B cell (primary cell): ENCODE measurements at regions not wholly inside any gene's neighbourhood (a gene's known extent, or its start where the extent isn't known, plus 50 kb on each side); places are given as distances from the start of the nearest gene placed in this dataset.

Source experiments
- ATAC-seq: fragments of 200-7000 bp; cut with Tn5 transposase; one replicate; pipeline ENCODE4 v1.10.0; 2021; ENCODE audit warnings: low read depth, mild to moderate bottlenecking, moderate number of reproducible peaks, moderate library complexity
- CTCF ChIA-PET: fragments of 350-600 bp; sonication (Branson Sonifier 250); formaldehyde crosslinking; loops from one replicate; lab custom pipeline; 2021; ENCODE audit warnings: antibody characterized with exemption, inconsistent platforms; lab: Charles Lee
- POLR2A ChIA-PET: fragments of 350-600 bp; sonication (Branson Sonifier 250); formaldehyde crosslinking; loops from one replicate; lab custom pipeline; 2021; ENCODE audit warnings: antibody characterized with exemption; lab: Charles Lee
- DNase-seq: peaks from one replicate; pipeline ENCODE4 v3.0.0; 2013
- H2AFZ ChIP-seq: 2 replicates; pipeline ENCODE4 v1.6.1; 2012; ENCODE audit warnings: mild to moderate bottlenecking, low read depth, low read length; ENCODE audit not compliant: insufficient read depth, poor library complexity, severe bottlenecking
- H3K27ac ChIP-seq, 2 donors: 1 replicate in 1 of 2; 2 replicates in 1 of 2; pipeline ENCODE4 v1.5.1; 2012 to 2013; ENCODE audit warnings: low read length in 2 of 2, mild to moderate bottlenecking in 2 of 2, moderate library complexity in 1 of 2
- H3K27me3 ChIP-seq, 4 experiments: fragments of 200-600 bp in 1 of 4; sonication (generic) in 1 of 4; replicated peaks in 1 of 4; 1 replicate in 2 of 4; 2 replicates in 2 of 4; pipeline versions ENCODE4 v1.6.1 to v1.7.0; 2013 to 2016; ENCODE audit warnings: low read length in 3 of 4, mild to moderate bottlenecking in 2 of 4, mixed read lengths in 1 of 4, moderate library complexity in 1 of 4; ENCODE audit not compliant: insufficient read depth in 4 of 4, control insufficient read depth in 3 of 4; ENCODE audit errors: control extremely low read depth in 1 of 4
- H3K36me3 ChIP-seq, 2 experiments: replicated peaks in 1 of 2; 1 replicate in 1 of 2; 2 replicates in 1 of 2; pipeline versions ENCODE4 v1.6.1 to v1.7.1; 2013; ENCODE audit warnings: low read length in 1 of 2; ENCODE audit not compliant: insufficient read depth in 2 of 2, control insufficient read depth in 1 of 2; ENCODE audit errors: control extremely low read depth in 1 of 2, extremely low read depth in 1 of 2
- H3K4me1 ChIP-seq, 2 donors: fragments of 200-600 bp in 1 of 2; sonication (generic) in 1 of 2; 1 replicate in 1 of 2; 2 replicates in 1 of 2; pipeline versions ENCODE4 v1.5.1 to v1.6.1; 2013 to 2017; ENCODE audit warnings: low read length in 2 of 2; ENCODE audit not compliant: control insufficient read depth in 2 of 2, insufficient read depth in 2 of 2
- H3K4me2 ChIP-seq: replicated peaks from 2 replicates; pipeline ENCODE3; 2012; ENCODE audit warnings: mild to moderate bottlenecking, low read depth, low read length; ENCODE audit not compliant: poor library complexity, severe bottlenecking
- H3K4me3 ChIP-seq, 5 experiments: fragments of 200-600 bp in 1 of 5; sonication (generic) in 1 of 5; 1 replicate in 3 of 5; 2 replicates in 2 of 5; pipeline versions ENCODE4 v1.5.1 to v1.7.0; 2011 to 2016; ENCODE audit warnings: low read length in 4 of 5, mild to moderate bottlenecking in 4 of 5, low read depth in 2 of 5, control low read depth in 1 of 5, moderate library complexity in 1 of 5; ENCODE audit not compliant: insufficient read depth in 1 of 5; ENCODE audit errors: control extremely low read depth in 1 of 5, extremely low read depth in 1 of 5
- H3K79me2 ChIP-seq: fragments of 200-600 bp; sonication (generic); one replicate; pipeline ENCODE4 v1.6.0; 2016; ENCODE audit warnings: low read length; ENCODE audit not compliant: control insufficient read depth, insufficient read depth
- H3K9ac ChIP-seq: fragments of 200-600 bp; sonication (generic); 2 replicates; pipeline ENCODE4 v1.6.1; 2017; ENCODE audit warnings: mild to moderate bottlenecking, low read length, moderate library complexity
- H3K9me3 ChIP-seq, 3 donors: one replicate each; pipeline versions ENCODE4 v1.6.1 to v1.7.1; 2013; ENCODE audit warnings: low read length in 2 of 3; ENCODE audit not compliant: control insufficient read depth in 2 of 3, insufficient read depth in 1 of 3; ENCODE audit errors: control extremely low read depth in 1 of 3
- H4K20me1 ChIP-seq: 2 replicates; pipeline ENCODE4 v1.6.0; 2012; ENCODE audit warnings: mild to moderate bottlenecking, low read length; ENCODE audit not compliant: insufficient read depth, control insufficient read depth, poor library complexity, severe bottlenecking
- H3K27ac Mint-ChIP-seq: one replicate; pipeline ENCODE4 v1.8.0; 2021; ENCODE audit warnings: mixed read lengths
- H3K27me3 Mint-ChIP-seq: one replicate; pipeline ENCODE4 v1.8.0; 2021; ENCODE audit warnings: mixed read lengths
- H3K4me1 Mint-ChIP-seq: one replicate; pipeline ENCODE4 v1.8.0; 2021; ENCODE audit warnings: mixed read lengths
- H3K4me3 Mint-ChIP-seq: one replicate; pipeline ENCODE4 v1.8.0; 2021; ENCODE audit warnings: mixed read lengths
- H3K9me3 Mint-ChIP-seq: one replicate; pipeline ENCODE4 v1.8.0; 2022; ENCODE audit warnings: mixed read lengths; ENCODE audit not compliant: insufficient read depth
- EZH2 ChIP-seq: IDR thresholded peaks from 2 replicates; pipeline ENCODE4 v1.6.1; 2012; ENCODE audit warnings: borderline replicate concordance, low read depth, mild to moderate bottlenecking, moderate library complexity, low read length; ENCODE audit not compliant: insufficient read depth, poor library complexity, severe bottlenecking
- WGBS: methylation state at CpG from one replicate; pipeline ENCODE4 v1.1.5; 2013; ENCODE audit warnings: missing lambda C conversion rate; ENCODE audit not compliant: insufficient coverage; 5-methylcytosine and 5-hydroxymethylcytosine counted together
- intact Hi-C: fragments of 100-400 bp; cut with micrococcal nuclease; formaldehyde crosslinking; loops from one replicate; pipeline ENCODE4 v1.10.0; 2022
- TF ChIP-seq, protein P1 (sequence below): fragments of 200-600 bp; IDR thresholded peaks from one replicate; pipeline ENCODE4 v1.8.0; 2022; ENCODE audit warnings: antibody characterized with exemption, mild to moderate bottlenecking

DNA sequence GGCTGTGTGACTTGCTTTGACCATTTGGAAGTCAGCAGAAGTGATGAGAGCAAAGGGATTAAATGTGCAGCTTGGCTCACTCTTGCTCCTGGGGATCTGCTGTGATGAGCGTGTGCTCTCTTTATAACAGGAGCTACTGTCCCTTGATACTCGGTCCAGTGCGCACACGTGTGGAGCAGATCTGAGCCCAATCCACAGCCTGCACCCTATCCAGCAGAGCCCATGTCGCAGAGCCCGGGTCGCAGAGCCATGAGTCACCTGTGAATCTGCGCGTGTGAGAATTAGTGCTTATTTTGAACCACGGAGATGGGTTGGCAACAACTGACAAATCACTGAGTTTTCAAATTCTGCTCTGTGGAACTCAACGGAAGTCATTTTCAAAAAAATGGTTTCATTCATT lies 291.0 kb upstream of the SULF2 start:
- no peaks in the 10 kb centered on the region for H3K4me1 ChIP-seq
- WGBS = 95% methylated on average over 11 of the region's 11 CpGs
- H3K9ac ChIP-seq = no peak overlapping the region
- H2AFZ ChIP-seq = no peak overlapping the region
- no peaks in the 10 kb centered on the region for H3K79me2 ChIP-seq
- CTCF ChIA-PET = no interaction called here
- no peaks in the 10 kb centered on the region for H3K36me3 ChIP-seq
- no peak overlapping the region for H3K4me3 ChIP-seq
- POLR2A ChIA-PET = no interaction called here
- no peak overlapping the region for H3K27ac ChIP-seq
- Mint-ChIP-seq H3K27ac (no peak overlapping the region), H3K4me3 (no peak overlapping the region), H3K4me1 (no peaks in the 10 kb centered on the region), H3K27me3 (peaks cover 25% of the 10 kb centered on the region), H3K9me3 (no peaks in the 10 kb centered on the region)
- no peak for ATAC-seq
- intact Hi-C loops = no loop called here
- peaks cover 0 to 3% (median 0%) of the 10 kb centered on the region in 4 experiments for H3K27me3 ChIP-seq
- TF ChIP-seq, protein P1, sequence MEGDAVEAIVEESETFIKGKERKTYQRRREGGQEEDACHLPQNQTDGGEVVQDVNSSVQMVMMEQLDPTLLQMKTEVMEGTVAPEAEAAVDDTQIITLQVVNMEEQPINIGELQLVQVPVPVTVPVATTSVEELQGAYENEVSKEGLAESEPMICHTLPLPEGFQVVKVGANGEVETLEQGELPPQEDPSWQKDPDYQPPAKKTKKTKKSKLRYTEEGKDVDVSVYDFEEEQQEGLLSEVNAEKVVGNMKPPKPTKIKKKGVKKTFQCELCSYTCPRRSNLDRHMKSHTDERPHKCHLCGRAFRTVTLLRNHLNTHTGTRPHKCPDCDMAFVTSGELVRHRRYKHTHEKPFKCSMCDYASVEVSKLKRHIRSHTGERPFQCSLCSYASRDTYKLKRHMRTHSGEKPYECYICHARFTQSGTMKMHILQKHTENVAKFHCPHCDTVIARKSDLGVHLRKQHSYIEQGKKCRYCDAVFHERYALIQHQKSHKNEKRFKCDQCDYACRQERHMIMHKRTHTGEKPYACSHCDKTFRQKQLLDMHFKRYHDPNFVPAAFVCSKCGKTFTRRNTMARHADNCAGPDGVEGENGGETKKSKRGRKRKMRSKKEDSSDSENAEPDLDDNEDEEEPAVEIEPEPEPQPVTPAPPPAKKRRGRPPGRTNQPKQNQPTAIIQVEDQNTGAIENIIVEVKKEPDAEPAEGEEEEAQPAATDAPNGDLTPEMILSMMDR = no peak
- no peak for TF ChIP-seq EZH2
- H3K4me2 ChIP-seq = no peak overlapping the region
- H4K20me1 ChIP-seq = no peaks in the 10 kb centered on the region
- H3K9me3 ChIP-seq = peaks cover 0 to 2% (median 0%) of the 10 kb centered on the region in 3 donors
- no peak for DNase-seq

DNA sequence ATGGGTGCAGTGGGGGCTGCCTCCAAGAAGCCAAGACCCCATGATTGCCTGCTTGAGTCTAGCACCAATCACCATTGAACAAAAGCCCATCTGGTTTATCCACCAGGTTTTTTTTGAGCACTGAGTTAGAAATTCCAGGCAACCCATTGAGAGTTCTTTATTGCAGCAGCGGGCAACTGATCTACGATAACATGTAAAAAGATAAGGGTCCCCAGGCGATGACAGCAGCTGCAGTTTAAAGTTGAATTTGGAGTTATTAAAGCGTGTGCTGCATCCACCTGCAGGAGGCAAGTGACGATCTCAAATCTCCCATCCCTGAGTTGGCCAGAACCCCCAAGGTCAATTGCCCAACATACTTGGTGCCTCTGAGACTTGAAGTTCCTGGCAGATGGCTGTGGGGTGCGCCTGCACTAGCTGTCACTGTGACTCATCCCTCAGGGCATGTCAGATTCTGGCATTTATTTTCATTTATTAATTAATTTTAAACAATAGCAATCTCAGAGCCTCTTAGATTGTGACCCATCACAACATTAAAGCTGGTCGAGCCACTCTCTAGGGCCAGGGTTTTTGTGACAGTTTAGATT lies 290.4 kb upstream of the SULF2 start:
- H3K4me2 ChIP-seq = no peak overlapping the region
- DNase-seq (no peak), ATAC-seq (no peak)
- Mint-ChIP-seq H3K4me1 (no peaks in the 10 kb centered on the region), H3K27ac (no peak overlapping the region), H3K9me3 (no peaks in the 10 kb centered on the region), H3K4me3 (no peak overlapping the region), H3K27me3 (peaks cover 31% of the 10 kb centered on the region)
- no peak overlapping the region for H2AFZ ChIP-seq
- H3K9me3 ChIP-seq = peaks cover 0 to 2% (median 0%) of the 10 kb centered on the region in 3 donors
- H3K27me3 ChIP-seq = peaks cover 0 to 3% (median 0%) of the 10 kb centered on the region in 4 experiments
- H3K27ac ChIP-seq = no peak overlapping the region
- H3K4me3 ChIP-seq = no peak overlapping the region
- intact Hi-C loops = no loop called here
- ChIA-PET CTCF (no interaction called here), POLR2A (no interaction called here)
- no peaks in the 10 kb centered on the region for H3K79me2 ChIP-seq
- H3K36me3 ChIP-seq = no peaks in the 10 kb centered on the region
- H4K20me1 ChIP-seq = no peaks in the 10 kb centered on the region
- 98% methylated on average over 6 of the region's 7 CpGs for WGBS
- no peaks in the 10 kb centered on the region for H3K4me1 ChIP-seq
- TF ChIP-seq EZH2 = no peak
- TF ChIP-seq, protein P1 = no peak
- H3K9ac ChIP-seq = no peak overlapping the region
